Ascending aorta (tissue), 2 donors: ENCODE measurements at regions not wholly inside any gene's neighbourhood (a gene's known extent, or its start where the extent isn't known, plus 50 kb on each side); places are given as distances from the start of the nearest gene placed in this dataset.
"Not testable (repeated sequence)": the region's sequence is repeated elsewhere in the genome, so short reads cannot be mapped to it uniquely, and the experiment has no call there.

Experiments used
- DNase-seq, 2 donors: peaks; one replicate each; pipeline ENCODE4 v3.0.0-alpha.2; 2019; ENCODE audit warnings: low spot score in 2 of 2
- H3K27ac ChIP-seq, 2 donors: fragments of 200-600 bp; sonication (generic); one replicate each; pipeline ENCODE4 v1.5.1; 2016 to 2017; ENCODE audit warnings: mild to moderate bottlenecking in 1 of 2
- H3K27me3 ChIP-seq: fragments of 200-600 bp; sonication (generic); one replicate; pipeline ENCODE4 v1.5.1; 2017
- H3K36me3 ChIP-seq, 2 donors: fragments of 200-600 bp; sonication (generic); one replicate each; pipeline ENCODE4 v1.5.1; 2016
- H3K4me1 ChIP-seq, 2 donors: fragments of 200-600 bp; sonication (generic); one replicate each; pipeline ENCODE4 v1.5.1; 2016 to 2017; ENCODE audit warnings: mild to moderate bottlenecking in 1 of 2
- H3K4me3 ChIP-seq, 2 donors: fragments of 200-600 bp; sonication (generic); one replicate each; pipeline ENCODE4 v1.5.1; 2016 to 2017; ENCODE audit warnings: mild to moderate bottlenecking in 1 of 2
- H3K9me3 ChIP-seq, 2 donors: fragments of 200-600 bp; sonication (generic); one replicate each; pipeline ENCODE4 v1.5.1; 2016
- intact Hi-C: fragments of 100-400 bp; cut with DNase I; formaldehyde crosslinking; loops from one replicate; pipeline ENCODE4 v1.15.1; 2023
- TF ChIP-seq, protein P1 (sequence below), 3 experiments: fragments of 200-600 bp in 2 of 3; fragments of 450-650 bp in 1 of 3; sonication (generic) in 2 of 3; IDR thresholded peaks; one replicate each; pipeline ENCODE4 v1.5.1; 2016 to 2019; ENCODE audit warnings: antibody characterized with exemption in 3 of 3, mild to moderate bottlenecking in 1 of 3, moderate library complexity in 1 of 3

DNA sequence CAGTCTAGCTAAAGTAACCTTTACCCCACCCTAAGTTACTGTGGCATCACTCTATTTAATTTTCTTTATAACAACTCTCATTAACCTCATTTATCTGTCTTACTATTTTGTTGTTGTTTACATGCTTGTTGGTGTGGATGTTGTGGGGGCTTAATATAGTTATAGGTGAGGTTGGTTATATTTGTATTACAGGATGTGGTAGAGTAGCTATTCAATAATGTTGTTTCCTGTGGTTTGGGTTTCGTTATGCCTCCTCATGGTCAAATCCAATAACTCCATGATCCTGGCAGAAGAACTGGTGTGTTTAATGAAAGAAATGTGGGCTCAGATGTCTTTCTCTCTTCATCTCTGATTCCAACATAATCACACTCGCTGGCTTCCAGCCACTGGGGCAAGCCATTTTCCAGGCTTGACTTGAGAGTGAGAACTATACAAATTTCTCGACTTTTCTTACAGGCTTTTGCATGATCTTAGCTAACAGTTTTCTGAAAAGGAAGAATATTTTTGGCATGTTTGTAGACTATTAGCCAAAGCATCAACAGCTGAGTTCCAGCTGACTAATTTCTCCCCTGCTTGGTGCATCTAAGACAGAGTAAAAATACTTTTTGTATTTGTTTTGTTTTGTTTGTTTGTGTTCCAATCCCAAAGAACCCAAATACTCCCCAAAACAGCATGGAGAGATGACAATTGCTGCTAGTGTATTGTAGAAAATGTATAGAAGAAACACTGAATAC, 303.7 kb upstream of the PAPPA start:
- DNase-seq: no peak
- Histone ChIP-seq H3K36me3 (no peaks in the 10 kb centered on the region), H3K4me3 (no peak overlapping the region), H3K9me3 (no peaks in the 10 kb centered on the region), H3K4me1 (no peaks in the 10 kb centered on the region), H3K27ac (no peak overlapping the region), H3K27me3 (no peaks in the 10 kb centered on the region)
- TF ChIP-seq, protein P1, sequence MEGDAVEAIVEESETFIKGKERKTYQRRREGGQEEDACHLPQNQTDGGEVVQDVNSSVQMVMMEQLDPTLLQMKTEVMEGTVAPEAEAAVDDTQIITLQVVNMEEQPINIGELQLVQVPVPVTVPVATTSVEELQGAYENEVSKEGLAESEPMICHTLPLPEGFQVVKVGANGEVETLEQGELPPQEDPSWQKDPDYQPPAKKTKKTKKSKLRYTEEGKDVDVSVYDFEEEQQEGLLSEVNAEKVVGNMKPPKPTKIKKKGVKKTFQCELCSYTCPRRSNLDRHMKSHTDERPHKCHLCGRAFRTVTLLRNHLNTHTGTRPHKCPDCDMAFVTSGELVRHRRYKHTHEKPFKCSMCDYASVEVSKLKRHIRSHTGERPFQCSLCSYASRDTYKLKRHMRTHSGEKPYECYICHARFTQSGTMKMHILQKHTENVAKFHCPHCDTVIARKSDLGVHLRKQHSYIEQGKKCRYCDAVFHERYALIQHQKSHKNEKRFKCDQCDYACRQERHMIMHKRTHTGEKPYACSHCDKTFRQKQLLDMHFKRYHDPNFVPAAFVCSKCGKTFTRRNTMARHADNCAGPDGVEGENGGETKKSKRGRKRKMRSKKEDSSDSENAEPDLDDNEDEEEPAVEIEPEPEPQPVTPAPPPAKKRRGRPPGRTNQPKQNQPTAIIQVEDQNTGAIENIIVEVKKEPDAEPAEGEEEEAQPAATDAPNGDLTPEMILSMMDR (IDR thresholded peaks at IDR 0.05): no peak
- intact Hi-C loops: loop anchor here (10.0 kb wide), 1 partner anchor 255 kb away; no protein-coding TSS in a partner anchor

- Histone ChIP-seq H3K36me3 (no peaks in the 10 kb centered on the region), H3K9me3 (no peaks in the 10 kb centered on the region), H3K27ac (no peak overlapping the region), H3K4me3 (no peak overlapping the region), H3K27me3 (no peaks in the 10 kb centered on the region), H3K4me1 (no peaks in the 10 kb centered on the region)
- intact Hi-C loops: loop anchor here (10.0 kb wide), 1 partner anchor 256 kb away; no protein-coding TSS in a partner anchor
- DNase-seq: no peak
- TF ChIP-seq, protein P1 (IDR thresholded peaks at IDR 0.05): no peak
Measured at GRCh38 chr9:115850548-115851304, 302.9 kb upstream of the PAPPA start.

GRCh38 chr9:115855458-115856133, 298.0 kb upstream of the PAPPA start:
- Histone ChIP-seq H3K4me3 (no peak overlapping the region), H3K9me3 (no peaks in the 10 kb centered on the region), H3K27me3 (no peaks in the 10 kb centered on the region), H3K4me1 (no peaks in the 10 kb centered on the region), H3K36me3 (no peaks in the 10 kb centered on the region), H3K27ac (no peak overlapping the region)
- intact Hi-C loops: loop anchor here (10.0 kb wide), 1 partner anchor 261 kb away; no protein-coding TSS in a partner anchor
- no peak for DNase-seq
- TF ChIP-seq, protein P1 (IDR thresholded peaks at IDR 0.05): no peak

DNA sequence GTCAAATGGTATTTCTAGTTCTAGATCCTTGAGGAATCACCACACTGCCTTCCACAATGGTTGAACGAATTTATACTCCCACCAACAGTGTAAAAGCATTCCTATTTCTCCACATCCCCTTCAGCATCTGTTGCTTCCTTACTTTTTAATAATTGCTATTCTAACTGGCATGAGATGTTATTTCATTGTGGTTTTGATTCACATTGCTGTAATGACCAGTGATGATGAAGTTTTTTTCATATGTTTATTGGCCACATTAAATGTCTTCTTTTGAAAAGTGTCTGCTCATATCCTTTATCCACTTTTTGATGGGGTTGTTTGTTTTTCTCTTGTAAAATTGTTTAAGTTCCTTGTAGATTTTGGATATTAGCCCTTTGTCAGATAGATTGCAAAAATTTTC, 295.2 kb upstream of the PAPPA start:
- H3K36me3 ChIP-seq, H3K4me1 ChIP-seq, H3K27ac ChIP-seq, H3K27me3 ChIP-seq, H3K9me3 ChIP-seq, H3K4me3 ChIP-seq, DNase-seq: not testable (repeated sequence)
- intact Hi-C loops: loop anchor here (10.0 kb wide), 1 partner anchor 264 kb away; no protein-coding TSS in a partner anchor

DNA sequence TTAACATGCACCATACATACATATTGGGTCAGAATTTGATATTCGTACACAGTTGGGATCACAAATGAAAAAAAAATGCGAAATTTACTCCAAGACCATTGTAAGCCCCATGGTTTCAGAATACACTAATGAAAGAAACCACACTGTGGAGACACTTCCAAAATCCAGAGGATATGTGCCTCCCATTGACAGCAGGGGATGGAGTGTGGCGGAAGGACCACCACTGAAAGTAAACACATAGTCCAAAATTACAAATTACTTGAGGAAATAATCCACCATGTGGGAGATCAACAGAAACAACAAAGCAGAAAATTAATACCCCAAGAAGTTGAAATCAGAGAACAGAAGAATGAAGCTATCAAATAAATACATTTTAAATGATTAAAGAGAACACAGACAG, 291.6 kb upstream of the PAPPA start:
- no peaks in the 10 kb centered on the region for H3K4me1 ChIP-seq
- intact Hi-C loops: no loop called here

More for the DNA sequence above, 291.6 kb upstream of the PAPPA start:
- Histone ChIP-seq H3K27ac (no peak overlapping the region), H3K36me3 (no peaks in the 10 kb centered on the region), H3K4me3 (no peak overlapping the region), H3K27me3 (no peaks in the 10 kb centered on the region), H3K9me3 (no peaks in the 10 kb centered on the region)
- TF ChIP-seq, protein P1 (IDR thresholded peaks at IDR 0.05): no peak
- DNase-seq: no peak
